GM12874 (cell line): ENCODE measurements at regions not wholly inside any gene's neighbourhood (a gene's known extent, or its start where the extent isn't known, plus 50 kb on each side); places are given as distances from the start of the nearest gene placed in this dataset.

ENCODE experiments used
- TF ChIP-seq, protein P1 (sequence below): IDR thresholded peaks from 2 replicates; pipeline ENCODE4 v1.5.1; 2011; ENCODE audit warnings: low read depth, mild to moderate bottlenecking, control low read depth, low read length, moderate library complexity; ENCODE audit not compliant: insufficient read depth

DNA sequence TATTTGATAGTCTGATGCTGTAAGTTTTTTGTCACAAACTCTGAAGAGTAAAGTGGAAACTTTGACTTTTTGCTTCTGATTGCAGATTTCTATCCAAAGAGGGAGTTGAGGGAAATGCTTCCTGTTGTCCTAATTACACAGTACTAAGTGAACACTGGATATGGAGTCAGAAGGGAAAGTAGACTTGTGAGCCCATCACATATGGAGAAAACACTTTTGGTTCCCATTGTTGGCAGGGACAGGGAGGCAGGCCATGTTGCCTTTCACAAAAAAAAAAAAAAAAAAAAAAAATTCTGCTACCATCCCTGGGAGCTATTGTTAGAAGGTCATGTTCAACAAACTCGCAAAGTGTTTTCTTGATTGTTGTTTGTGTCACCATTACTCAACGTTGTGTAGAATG, 144.3 kb downstream of the RPIA start:
- TF ChIP-seq, protein P1, sequence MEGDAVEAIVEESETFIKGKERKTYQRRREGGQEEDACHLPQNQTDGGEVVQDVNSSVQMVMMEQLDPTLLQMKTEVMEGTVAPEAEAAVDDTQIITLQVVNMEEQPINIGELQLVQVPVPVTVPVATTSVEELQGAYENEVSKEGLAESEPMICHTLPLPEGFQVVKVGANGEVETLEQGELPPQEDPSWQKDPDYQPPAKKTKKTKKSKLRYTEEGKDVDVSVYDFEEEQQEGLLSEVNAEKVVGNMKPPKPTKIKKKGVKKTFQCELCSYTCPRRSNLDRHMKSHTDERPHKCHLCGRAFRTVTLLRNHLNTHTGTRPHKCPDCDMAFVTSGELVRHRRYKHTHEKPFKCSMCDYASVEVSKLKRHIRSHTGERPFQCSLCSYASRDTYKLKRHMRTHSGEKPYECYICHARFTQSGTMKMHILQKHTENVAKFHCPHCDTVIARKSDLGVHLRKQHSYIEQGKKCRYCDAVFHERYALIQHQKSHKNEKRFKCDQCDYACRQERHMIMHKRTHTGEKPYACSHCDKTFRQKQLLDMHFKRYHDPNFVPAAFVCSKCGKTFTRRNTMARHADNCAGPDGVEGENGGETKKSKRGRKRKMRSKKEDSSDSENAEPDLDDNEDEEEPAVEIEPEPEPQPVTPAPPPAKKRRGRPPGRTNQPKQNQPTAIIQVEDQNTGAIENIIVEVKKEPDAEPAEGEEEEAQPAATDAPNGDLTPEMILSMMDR: no peak

DNA sequence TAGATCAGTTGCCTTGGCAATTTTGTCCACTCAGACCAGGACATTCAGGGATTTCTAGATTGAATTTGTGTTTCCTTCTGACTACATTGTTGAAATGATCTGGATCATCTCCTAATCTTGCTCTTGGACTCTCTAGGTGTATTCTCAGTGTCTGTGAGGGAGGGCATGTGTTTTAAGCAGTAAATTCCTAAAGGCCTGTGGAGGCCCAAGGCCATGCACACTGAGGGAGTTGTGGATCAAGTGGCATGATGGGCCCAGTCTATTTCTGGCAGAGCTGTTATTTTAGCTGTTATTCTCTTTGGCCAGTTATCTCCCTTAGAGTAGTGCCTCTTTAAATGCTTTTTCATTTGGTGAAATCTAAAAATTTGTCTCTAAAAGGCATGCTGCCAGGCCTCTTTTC, 144.9 kb downstream of the RPIA start:
- TF ChIP-seq, protein P1: no peak

DNA sequence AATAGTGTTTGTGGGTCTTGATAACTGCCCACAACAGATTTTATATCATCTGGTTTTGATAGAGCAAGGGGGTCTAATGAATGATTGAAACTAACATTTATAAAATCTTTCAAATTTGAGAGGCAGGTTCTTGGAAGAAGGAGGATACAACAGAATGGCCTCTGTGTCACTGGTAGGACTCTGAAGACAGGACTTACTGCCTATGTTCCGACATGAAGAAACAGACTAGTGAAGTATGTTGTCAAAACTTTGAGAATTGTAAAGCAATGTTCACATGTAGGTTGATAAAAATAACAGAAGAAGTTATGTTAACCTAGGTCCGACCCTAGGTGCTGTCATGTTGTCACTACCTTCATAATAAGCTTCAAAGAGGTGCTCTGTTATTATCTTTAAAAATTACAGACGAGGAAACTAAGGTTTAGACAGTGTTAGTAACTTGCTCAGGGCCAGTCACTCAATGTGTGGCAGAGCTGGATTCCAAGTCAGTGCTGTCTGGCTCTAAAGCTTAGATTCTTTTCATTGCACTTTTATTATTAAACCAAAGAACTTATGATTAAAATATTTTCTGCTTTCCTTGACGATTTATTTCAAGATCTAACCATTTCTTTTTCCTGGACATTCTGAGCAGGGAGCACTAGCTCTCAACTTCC, 146.2 kb downstream of the RPIA start:
- TF ChIP-seq, protein P1: no peak

DNA sequence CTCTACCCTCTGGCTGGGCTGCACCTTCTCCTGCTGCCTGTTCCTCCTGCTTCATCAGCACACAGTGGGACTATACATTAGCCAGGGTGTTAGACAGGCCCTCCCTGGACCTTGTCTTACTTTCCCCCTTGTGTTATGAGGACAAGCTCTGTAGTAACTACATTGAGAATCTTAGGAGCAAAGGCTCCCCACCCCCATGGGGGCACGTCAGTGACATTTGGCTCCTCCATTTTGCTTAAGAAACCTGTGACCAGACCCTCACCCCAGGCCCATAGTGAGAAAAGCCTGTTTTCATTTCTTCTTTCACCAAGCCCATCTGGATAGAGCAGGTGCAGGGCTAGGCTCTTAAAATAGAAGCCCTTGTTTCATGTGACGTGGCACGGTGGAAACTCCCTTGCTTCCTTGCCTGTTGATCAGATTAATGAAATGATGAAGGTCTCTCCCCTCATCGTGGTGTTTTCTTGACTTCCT, 146.7 kb downstream of the RPIA start:
- TF ChIP-seq, protein P1: no peak

DNA sequence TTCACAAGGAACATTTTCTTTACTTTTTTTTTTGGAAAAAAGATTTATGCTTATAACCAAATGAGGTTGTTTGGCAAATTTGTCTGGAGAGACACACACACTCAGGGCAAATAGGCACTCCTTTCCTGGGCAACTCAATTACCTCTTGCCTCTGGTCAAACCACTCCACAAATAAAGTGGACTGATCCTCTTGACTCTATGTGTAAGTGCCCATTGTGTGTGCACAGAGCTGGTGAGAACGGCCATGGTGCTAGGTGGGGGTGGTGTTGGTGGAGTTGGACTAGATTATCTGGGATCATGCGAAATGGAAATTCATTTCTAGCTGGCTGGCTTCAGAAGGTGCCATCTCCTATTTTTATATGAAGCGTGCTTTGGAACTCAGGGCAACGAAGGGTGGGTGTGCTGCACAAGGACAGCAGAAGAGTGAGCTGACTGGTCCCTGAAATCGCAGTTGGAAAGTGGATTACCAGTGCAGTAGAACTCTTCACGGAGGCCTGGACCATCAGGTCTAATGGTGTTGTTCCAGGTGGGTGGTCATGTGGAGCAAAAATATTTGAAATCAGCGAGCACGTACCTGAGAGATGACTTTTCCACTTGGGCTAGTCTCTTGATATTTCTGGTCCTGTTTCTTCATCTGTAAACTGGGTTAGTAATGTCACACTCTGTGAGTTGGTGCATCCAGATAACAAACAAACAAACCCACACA, 149.9 kb downstream of the RPIA start:
- TF ChIP-seq, protein P1: no peak

DNA sequence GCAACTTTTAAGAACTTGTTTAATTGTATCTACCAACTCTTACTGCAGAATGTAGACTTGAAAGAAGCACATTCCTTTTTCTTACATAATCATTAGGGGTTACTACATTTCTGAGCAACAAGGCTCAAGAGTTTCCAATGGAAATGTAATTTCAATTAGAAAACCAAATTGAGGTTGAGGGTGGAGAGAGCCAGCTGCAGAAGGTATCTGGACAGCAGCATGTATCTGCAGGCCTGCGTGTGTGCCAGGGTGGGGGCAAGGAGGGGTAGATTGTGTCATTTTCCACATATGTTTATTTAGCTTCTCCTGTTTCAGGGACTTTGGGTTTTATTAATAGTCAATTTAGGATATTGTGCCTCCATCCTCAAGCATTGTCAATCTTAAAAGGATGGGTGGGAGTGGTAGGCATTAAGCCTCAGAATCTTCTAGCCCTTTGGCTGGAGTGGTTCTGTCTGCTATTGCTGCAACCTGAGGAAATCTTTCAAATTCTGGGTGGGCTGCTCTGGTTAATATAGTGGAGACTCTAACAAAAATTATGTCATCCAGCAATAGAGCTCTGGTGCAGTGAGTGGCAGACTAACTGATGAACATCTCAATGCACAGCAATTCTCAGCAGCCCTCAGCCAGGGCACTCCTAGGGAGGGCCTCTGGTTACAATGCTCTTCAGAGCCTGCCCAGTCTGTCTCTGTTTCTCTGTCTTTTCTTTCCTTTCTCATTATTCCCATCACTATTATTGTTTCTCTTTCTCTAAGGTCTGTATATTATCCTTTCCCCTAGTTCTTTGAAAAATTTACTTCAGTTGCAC, 151.4 kb downstream of the RPIA start:
- TF ChIP-seq, protein P1: no peak

DNA sequence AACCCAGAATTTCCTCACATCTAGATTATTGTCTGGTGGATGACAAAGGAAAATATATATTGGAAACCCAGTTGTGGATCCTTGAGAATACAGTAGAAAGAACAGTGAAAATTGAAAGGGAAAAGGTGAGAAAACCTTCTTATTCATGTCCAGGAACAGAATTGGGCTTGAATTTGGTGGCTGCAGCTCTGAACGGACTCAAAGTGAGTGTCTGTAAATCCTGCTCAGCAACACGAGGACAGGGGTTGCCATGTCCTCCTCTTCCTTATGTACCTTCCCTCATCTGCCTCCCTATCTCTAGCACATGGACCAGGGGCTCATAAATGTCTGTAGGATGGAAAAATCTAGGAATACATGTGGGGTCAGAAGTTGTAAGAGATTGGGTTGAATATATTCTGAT, 152.2 kb downstream of the RPIA start:
- TF ChIP-seq, protein P1: no peak
